Trophoblast cell (in vitro differentiated cells and primary cell): ENCODE measurements at regions not wholly inside any gene's neighbourhood (a gene's known extent, or its start where the extent isn't known, plus 50 kb on each side); places are given as distances from the start of the nearest gene placed in this dataset.

Experiments used
- DNase-seq, 2 donors: peaks; one replicate each; pipeline ENCODE4 v3.0.0-alpha.2; 2016
- H2AFZ ChIP-seq: 2 replicates; pipeline ENCODE4 v1.6.1; 2013; ENCODE audit warnings: low read length, moderate library complexity, mild to moderate bottlenecking; ENCODE audit not compliant: insufficient read depth, poor library complexity
- H2AK5ac ChIP-seq: 2 replicates; pipeline ENCODE4 v1.6.1; 2013; ENCODE audit warnings: mild to moderate bottlenecking, low read length
- H2BK120ac ChIP-seq: 2 replicates; pipeline ENCODE4 v1.6.1; 2013; ENCODE audit warnings: low read length, mild to moderate bottlenecking, moderate library complexity; ENCODE audit not compliant: insufficient read depth, poor library complexity
- H2BK12ac ChIP-seq: 2 replicates; pipeline ENCODE4 v1.6.1; 2013; ENCODE audit warnings: mild to moderate bottlenecking, low read length, moderate library complexity
- H2BK5ac ChIP-seq: 2 replicates; pipeline ENCODE4 v1.6.1; 2013; ENCODE audit warnings: low read length, low read depth, moderate library complexity, mild to moderate bottlenecking; ENCODE audit not compliant: poor library complexity
- H3K14ac ChIP-seq: 2 replicates; pipeline ENCODE4 v1.6.1; 2013; ENCODE audit warnings: mild to moderate bottlenecking, low read length
- H3K18ac ChIP-seq: 2 replicates; pipeline ENCODE4 v1.6.1; 2013; ENCODE audit warnings: mild to moderate bottlenecking, low read length
- H3K23ac ChIP-seq: 2 replicates; pipeline ENCODE4 v1.6.1; 2013; ENCODE audit warnings: low read length
- H3K27ac ChIP-seq: 2 replicates; pipeline ENCODE4 v1.5.1; 2013; ENCODE audit warnings: low read depth, mild to moderate bottlenecking, inconsistent platforms, low read length, moderate library complexity
- H3K27me3 ChIP-seq: 2 replicates; pipeline ENCODE4 v1.6.1; 2013; ENCODE audit warnings: inconsistent platforms, mild to moderate bottlenecking, low read length, moderate library complexity; ENCODE audit not compliant: insufficient read depth
- H3K36me3 ChIP-seq, 2 experiments: 1 replicate in 1 of 2; 2 replicates in 1 of 2; pipeline ENCODE4 v1.6.1; 2013; ENCODE audit warnings: low read length in 2 of 2, mild to moderate bottlenecking in 2 of 2, moderate library complexity in 1 of 2; ENCODE audit not compliant: insufficient read depth in 2 of 2, control insufficient read depth in 1 of 2
- H3K4ac ChIP-seq: 2 replicates; pipeline ENCODE4 v1.6.1; 2013; ENCODE audit warnings: low read depth, mild to moderate bottlenecking, low read length, moderate library complexity
- H3K4me1 ChIP-seq, 2 experiments: 1 replicate in 1 of 2; 2 replicates in 1 of 2; pipeline ENCODE4 v1.6.1; 2013; ENCODE audit warnings: low read length in 2 of 2, mild to moderate bottlenecking in 2 of 2, moderate library complexity in 1 of 2; ENCODE audit not compliant: insufficient read depth in 2 of 2, control insufficient read depth in 1 of 2
- H3K4me2 ChIP-seq: 2 replicates; pipeline ENCODE4 v1.6.1; 2013; ENCODE audit warnings: inconsistent platforms, mild to moderate bottlenecking, low read length, moderate library complexity
- H3K4me3 ChIP-seq: 2 replicates; pipeline ENCODE4 v1.5.1; 2013; ENCODE audit warnings: mild to moderate bottlenecking, low read depth, low read length, inconsistent platforms
- H3K79me1 ChIP-seq: one replicate; pipeline ENCODE4 v1.6.1; 2013; ENCODE audit warnings: low read length
- H3K79me2 ChIP-seq: 2 replicates; pipeline ENCODE4 v1.6.1; 2013; ENCODE audit warnings: low read length, mild to moderate bottlenecking; ENCODE audit not compliant: control insufficient read depth, insufficient read depth, poor library complexity
- H3K9ac ChIP-seq: 2 replicates; pipeline ENCODE4 v1.6.1; 2013; ENCODE audit warnings: mild to moderate bottlenecking, low read length
- H3K9me3 ChIP-seq: 2 replicates; pipeline ENCODE4 v1.6.1; 2013; ENCODE audit warnings: low read depth, mild to moderate bottlenecking, control low read depth, inconsistent platforms, low read length; ENCODE audit not compliant: insufficient read depth
- H4K12ac ChIP-seq: 2 replicates; pipeline ENCODE4 v1.6.1; 2013; ENCODE audit warnings: low read depth, mild to moderate bottlenecking, low read length, moderate library complexity
- H4K8ac ChIP-seq: 2 replicates; pipeline ENCODE4 v1.6.1; 2013; ENCODE audit warnings: low read depth, mild to moderate bottlenecking, low read length, moderate library complexity
- H4K91ac ChIP-seq: one replicate; pipeline ENCODE4 v1.6.1; 2013; ENCODE audit warnings: low read depth, mild to moderate bottlenecking, low read length, moderate library complexity
- WGBS: extraction: QIAGEN DNeasy Blood & Tissue Kit; methylation state at CpG from one replicate; pipeline ENCODE4 v1.1.7; 2013; ENCODE audit warnings: missing lambda C conversion rate; ENCODE audit not compliant: insufficient read length, insufficient coverage; ENCODE audit errors: extremely low coverage; 5-methylcytosine and 5-hydroxymethylcytosine counted together

DNA sequence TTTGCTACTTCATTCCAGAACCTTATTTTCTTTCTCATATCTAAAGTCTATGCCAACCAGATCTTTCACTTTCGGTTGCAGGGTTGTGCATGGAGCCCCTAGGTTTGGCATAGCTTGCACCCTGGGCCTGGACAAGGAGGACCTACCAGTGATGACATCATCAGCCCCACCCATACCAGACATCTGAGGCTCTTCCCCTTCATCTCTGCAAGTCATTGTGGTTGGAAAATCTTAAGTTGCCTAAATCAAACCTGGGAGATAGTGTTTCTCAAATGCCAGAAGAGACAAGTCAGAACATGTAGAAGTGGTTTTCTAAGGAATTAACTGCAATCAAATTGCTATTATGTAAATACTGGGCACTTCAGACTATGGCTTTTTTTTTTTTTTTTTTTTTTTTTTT is 363.3 kb downstream of the ZNF516 start:
- Histone ChIP-seq H3K36me3 (no peaks in the 10 kb centered on the region), H3K27ac (no peak overlapping the region), H4K8ac (no peak overlapping the region), H3K14ac (no peak overlapping the region), H3K4ac (no peak overlapping the region), H2BK5ac (no peak overlapping the region), H3K4me2 (no peak overlapping the region), H3K18ac (no peak overlapping the region), H3K23ac (no peak overlapping the region), H3K4me1 (no peaks in the 10 kb centered on the region), H2BK12ac (no peak overlapping the region), H3K27me3 (no peaks in the 10 kb centered on the region), H3K9me3 (no peaks in the 10 kb centered on the region), H3K79me2 (no peaks in the 10 kb centered on the region), H2AK5ac (no peak overlapping the region), H4K91ac (no peak overlapping the region), H3K4me3 (no peak overlapping the region), H3K9ac (no peak overlapping the region), H2BK120ac (no peak overlapping the region), H4K12ac (no peak overlapping the region), H2AFZ (no peak overlapping the region), H3K79me1 (no peaks in the 10 kb centered on the region)
- no peak for DNase-seq
- no CpG with 5 or more reads among the region's 1 CpG for WGBS

DNA sequence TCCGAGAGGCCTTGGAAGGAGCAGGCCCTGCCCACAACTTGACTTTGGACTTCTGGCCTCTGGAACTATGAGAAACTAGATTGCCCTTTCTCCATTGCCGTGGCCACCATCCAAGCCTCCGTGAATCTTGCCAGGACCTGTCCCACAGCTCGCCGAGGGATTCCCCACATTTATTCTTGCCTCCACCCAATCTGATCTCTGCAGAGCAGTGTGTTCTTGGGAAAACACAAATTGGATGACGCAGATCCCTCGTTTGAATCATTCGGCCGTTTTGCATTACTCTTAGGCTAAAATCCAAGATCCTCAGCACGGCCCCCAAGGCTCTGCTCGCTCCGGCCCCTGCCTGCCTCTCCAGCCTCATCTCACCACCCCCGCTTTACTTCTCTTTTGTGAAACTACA is 364.2 kb downstream of the ZNF516 start:
- Histone ChIP-seq H4K12ac (no peak overlapping the region), H3K36me3 (no peaks in the 10 kb centered on the region), H2BK5ac (no peak overlapping the region), H3K79me2 (no peaks in the 10 kb centered on the region), H3K9me3 (no peaks in the 10 kb centered on the region), H3K79me1 (no peaks in the 10 kb centered on the region), H2AK5ac (no peak overlapping the region), H3K9ac (no peak overlapping the region), H3K14ac (no peak overlapping the region), H3K4ac (no peak overlapping the region), H4K91ac (no peak overlapping the region), H3K27me3 (no peaks in the 10 kb centered on the region), H3K18ac (no peak overlapping the region), H3K27ac (no peak overlapping the region), H2BK12ac (no peak overlapping the region), H3K4me3 (no peak overlapping the region), H3K23ac (no peak overlapping the region), H3K4me1 (no peaks in the 10 kb centered on the region), H2AFZ (no peak overlapping the region), H3K4me2 (no peak overlapping the region), H4K8ac (no peak overlapping the region), H2BK120ac (no peak overlapping the region)
- WGBS, result no CpG with 5 or more reads among the region's 13 CpGs
- no peak for DNase-seq

DNA sequence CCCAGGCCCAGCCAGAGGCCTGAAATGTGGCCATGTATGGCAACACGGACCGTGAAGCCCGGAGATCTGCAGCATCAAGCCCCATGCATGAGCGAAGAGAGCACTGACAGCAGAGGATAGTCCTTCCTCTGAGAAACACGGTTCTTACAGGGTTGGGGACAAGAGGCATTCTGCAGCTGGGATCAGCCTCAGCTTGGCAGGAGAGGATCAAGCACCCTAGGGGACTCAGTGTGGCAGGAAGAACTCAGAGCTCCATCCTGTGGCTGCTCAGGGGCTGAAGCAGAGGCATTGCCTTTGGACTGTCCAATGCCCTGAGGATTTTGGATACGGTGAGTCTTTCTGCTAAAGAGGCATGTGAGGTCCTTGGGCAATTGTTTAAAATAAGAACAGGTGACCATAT is 368.7 kb downstream of the ZNF516 start:
- Histone ChIP-seq H3K79me2 (no peaks in the 10 kb centered on the region), H3K9me3 (no peaks in the 10 kb centered on the region), H2AK5ac (no peak overlapping the region), H3K4me3 (no peak overlapping the region), H4K91ac (no peak overlapping the region), H3K27ac (no peak overlapping the region), H2BK120ac (no peak overlapping the region), H3K4me2 (no peak overlapping the region), H3K14ac (no peak overlapping the region), H3K4ac (no peak overlapping the region), H3K9ac (no peak overlapping the region), H3K36me3 (no peaks in the 10 kb centered on the region), H3K4me1 (no peaks in the 10 kb centered on the region), H3K27me3 (no peaks in the 10 kb centered on the region), H3K79me1 (no peaks in the 10 kb centered on the region), H4K12ac (no peak overlapping the region), H2BK12ac (no peak overlapping the region), H2BK5ac (no peak overlapping the region), H3K23ac (no peak overlapping the region), H3K18ac (no peak overlapping the region), H4K8ac (no peak overlapping the region), H2AFZ (no peak overlapping the region)
- DNase-seq, result no peak
- no CpG with 5 or more reads among the region's 6 CpGs for WGBS

DNA sequence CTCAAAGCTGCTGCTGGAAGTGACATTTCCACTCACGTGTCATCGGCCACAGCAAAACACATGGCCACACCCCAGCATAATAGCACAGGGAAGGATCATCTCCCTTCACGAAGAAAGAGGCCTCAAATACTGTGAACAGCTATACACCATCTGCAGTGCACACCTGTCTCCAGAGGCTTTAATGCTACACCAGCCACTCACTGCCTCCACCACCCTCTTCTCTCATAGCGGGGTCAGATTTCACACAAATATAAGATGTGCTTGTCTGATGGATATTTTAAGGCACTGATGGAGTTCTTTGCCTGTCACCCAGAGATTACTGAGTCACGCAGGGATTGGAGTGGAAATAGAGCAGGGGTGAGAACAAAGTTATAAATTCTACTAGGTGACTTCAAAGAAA is 374.0 kb downstream of the ZNF516 start:
- no peak overlapping the region for H4K91ac ChIP-seq
- no peak overlapping the region for H3K9ac ChIP-seq
- H3K9me3 ChIP-seq, result no peaks in the 10 kb centered on the region
- H3K27me3 ChIP-seq, result no peaks in the 10 kb centered on the region
- H4K12ac ChIP-seq, result no peak overlapping the region
- H3K36me3 ChIP-seq, result no peaks in the 10 kb centered on the region
- H3K23ac ChIP-seq, result no peak overlapping the region
- H2AFZ ChIP-seq, result no peak overlapping the region
- WGBS, result no CpG with 5 or more reads among the region's 5 CpGs
- no peaks in the 10 kb centered on the region for H3K4me1 ChIP-seq
- no peak overlapping the region for H3K14ac ChIP-seq
- H2BK12ac ChIP-seq, result no peak overlapping the region
- no peak overlapping the region for H3K18ac ChIP-seq
- H4K8ac ChIP-seq, result no peak overlapping the region
- H3K4me3 ChIP-seq, result no peak overlapping the region
- no peaks in the 10 kb centered on the region for H3K79me2 ChIP-seq
- H3K4ac ChIP-seq, result no peak overlapping the region
- H2BK120ac ChIP-seq, result no peak overlapping the region
- no peak overlapping the region for H3K27ac ChIP-seq
- H2BK5ac ChIP-seq, result no peak overlapping the region
- no peak overlapping the region for H2AK5ac ChIP-seq
- no peaks in the 10 kb centered on the region for H3K79me1 ChIP-seq
- H3K4me2 ChIP-seq, result no peak overlapping the region
- DNase-seq, result no peak
